SK-N-SH treated with all-trans-retinoic acid at 6 μM for 48 hours (cell line): ENCODE measurements at regions not wholly inside any gene's neighbourhood (a gene's known extent, or its start where the extent isn't known, plus 50 kb on each side); places are given as distances from the start of the nearest gene placed in this dataset.

Experiments
- ATAC-seq: fragments of 200-7000 bp; cut with Tn5 transposase; 3 replicates; pipeline ENCODE4 v1.9.1; 2020; ENCODE audit warnings: mild to moderate bottlenecking, moderate library complexity
- ARNTL ChIP-seq: fragments of 450-650 bp; formaldehyde crosslinking; IDR thresholded peaks from 2 replicates; pipeline ENCODE4 v1.5.0; 2020; ENCODE audit warnings: low read depth, mild to moderate bottlenecking, moderate library complexity, borderline replicate concordance
- CREB5 ChIP-seq: fragments of 250-450 bp; sonication (Bioruptor Pico); IDR thresholded peaks from 2 replicates; pipeline ENCODE4 v1.5.1; 2020; ENCODE audit warnings: low read depth, mild to moderate bottlenecking, moderate library complexity
- CSDC2 ChIP-seq: fragments of 250-450 bp; sonication (Bioruptor Pico); IDR thresholded peaks from 2 replicates; pipeline ENCODE4 v1.5.0; 2020; ENCODE audit warnings: mild to moderate bottlenecking, moderate library complexity
- ESRRG ChIP-seq: fragments of 250-450 bp; sonication (Bioruptor Pico); IDR thresholded peaks from 2 replicates; pipeline ENCODE4 v1.6.1; 2021; ENCODE audit warnings: mild to moderate bottlenecking
- ISL1 ChIP-seq: fragments of 250-450 bp; sonication (Bioruptor Pico); IDR thresholded peaks from 2 replicates; pipeline ENCODE4 v2.1.2; 2022; ENCODE audit warnings: mild to moderate bottlenecking, moderate library complexity
- OSR1 ChIP-seq: fragments of 250-450 bp; sonication (Bioruptor Pico); IDR thresholded peaks from 2 replicates; pipeline ENCODE4 v1.8.0; 2022; ENCODE audit warnings: moderate library complexity, mild to moderate bottlenecking, inconsistent platforms
- PATZ1 ChIP-seq: fragments of 250-450 bp; sonication (Bioruptor Pico); IDR thresholded peaks from 2 replicates; pipeline ENCODE4 v1.8.0; 2020; ENCODE audit warnings: mild to moderate bottlenecking, moderate library complexity, borderline replicate concordance
- POU6F1 ChIP-seq: fragments of 250-450 bp; sonication (Bioruptor Pico); IDR thresholded peaks from 2 replicates; pipeline ENCODE4 v1.8.0; 2021; ENCODE audit warnings: low read depth, mild to moderate bottlenecking, moderate library complexity, borderline replicate concordance
- PPARA ChIP-seq: fragments of 250-450 bp; sonication (Bioruptor Pico); IDR thresholded peaks from 2 replicates; pipeline ENCODE4 v1.5.0; 2020; ENCODE audit warnings: mild to moderate bottlenecking, borderline replicate concordance
- RARB ChIP-seq: fragments of 250-450 bp; sonication (Bioruptor Pico); IDR thresholded peaks from 2 replicates; pipeline ENCODE4 v1.8.0; 2021; ENCODE audit warnings: mild to moderate bottlenecking, moderate library complexity
- SNAI2 ChIP-seq: fragments of 250-450 bp; sonication (Bioruptor Pico); IDR thresholded peaks from 2 replicates; pipeline ENCODE4 v1.5.0; 2020; ENCODE audit warnings: mild to moderate bottlenecking, moderate library complexity
- TCF4 ChIP-seq: fragments of 250-450 bp; sonication (Bioruptor Pico); IDR thresholded peaks from 2 replicates; pipeline ENCODE4 v1.8.0; 2021; ENCODE audit warnings: mild to moderate bottlenecking, moderate library complexity, borderline replicate concordance
- TOX ChIP-seq: fragments of 250-450 bp; sonication (Bioruptor Pico); IDR thresholded peaks from 2 replicates; pipeline ENCODE4 v1.8.0; 2021; ENCODE audit warnings: mild to moderate bottlenecking, moderate library complexity, borderline replicate concordance
- ZC3H10 ChIP-seq: fragments of 250-450 bp; sonication (Bioruptor Pico); IDR thresholded peaks from 2 replicates; pipeline ENCODE4 v1.5.1; 2021; ENCODE audit warnings: mild to moderate bottlenecking, moderate library complexity
- ZFP3 ChIP-seq: fragments of 250-450 bp; sonication (Bioruptor Pico); IDR thresholded peaks from 2 replicates; pipeline ENCODE4 v1.5.0; 2020; ENCODE audit warnings: mild to moderate bottlenecking, moderate library complexity
- ZFP30 ChIP-seq: fragments of 450-650 bp; formaldehyde crosslinking; IDR thresholded peaks from 2 replicates; pipeline ENCODE4 v1.5.0; 2022; ENCODE audit warnings: mild to moderate bottlenecking, moderate library complexity
- ZNF565 ChIP-seq: fragments of 450-650 bp; formaldehyde crosslinking; conservative IDR thresholded peaks from 2 replicates; pipeline ENCODE4 v1.5.0; 2020; ENCODE audit warnings: low read depth, mild to moderate bottlenecking, moderate library complexity
- ZNF70 ChIP-seq: fragments of 450-650 bp; formaldehyde crosslinking; IDR thresholded peaks from 2 replicates; pipeline ENCODE4 v1.5.0; 2020; ENCODE audit warnings: mild to moderate bottlenecking, moderate library complexity
- ZNF8 ChIP-seq: fragments of 450-650 bp; formaldehyde crosslinking; IDR thresholded peaks from 2 replicates; pipeline ENCODE4 v1.5.0; 2020; ENCODE audit warnings: mild to moderate bottlenecking, moderate library complexity

- TF ChIP-seq CSDC2 (CRISPR knock-in tag) (no peak), PPARA (no peak), TOX (CRISPR knock-in tag) (no peak), TCF4 (CRISPR knock-in tag) (no peak), ESRRG (CRISPR knock-in tag) (no peak)
- TF ChIP-seq, all 23 proteins: peak for 0
- no peak for ATAC-seq
These were observed 418.8 kb downstream of the KCNH5 start for GRCh38 chr14:62626416-62626815.

GRCh38 chr14:62629176-62629725 lies 416.0 kb downstream of the KCNH5 start:
- TF ChIP-seq ZFP30 (CRISPR knock-in tag) (no peak), ISL1 (CRISPR knock-in tag) (no peak), OSR1 (CRISPR knock-in tag) (no peak), ZFP3 (CRISPR knock-in tag) (no peak), ARNTL (CRISPR knock-in tag) (no peak), ESRRG (CRISPR knock-in tag) (no peak), ZNF565 (CRISPR knock-in tag) (no peak), ZNF8 (CRISPR knock-in tag) (no peak), PPARA (no peak), PATZ1 (CRISPR knock-in tag) (no peak), POU6F1 (CRISPR knock-in tag) (no peak)
- TF ChIP-seq, all 23 proteins: peak for 0
- no peak for ATAC-seq

- no peak for TF ChIP-seq ZNF70 (CRISPR knock-in tag)
- TF ChIP-seq SNAI2: no peak
- TF ChIP-seq RARB (CRISPR knock-in tag): no peak
- no peak for TF ChIP-seq PATZ1 (CRISPR knock-in tag)
- TF ChIP-seq CREB5 (CRISPR knock-in tag): no peak
- no peak for TF ChIP-seq TCF4 (CRISPR knock-in tag)
- TF ChIP-seq ZC3H10 (CRISPR knock-in tag): no peak
- no peak for ATAC-seq
These were observed 414.1 kb downstream of the KCNH5 start for GRCh38 chr14:62631176-62631575.

GRCh38 chr14:62632771-62633170 lies 412.5 kb downstream of the KCNH5 start:
- no peak for ATAC-seq
- TF ChIP-seq PPARA: no peak
- no peak for TF ChIP-seq CSDC2 (CRISPR knock-in tag)
- TF ChIP-seq PATZ1 (CRISPR knock-in tag): no peak
- TF ChIP-seq OSR1 (CRISPR knock-in tag): no peak
- TF ChIP-seq ZNF565 (CRISPR knock-in tag): no peak
- TF ChIP-seq ISL1 (CRISPR knock-in tag): no peak
